T-cell (primary cell): ENCODE measurements at regions not wholly inside any gene's neighbourhood (a gene's known extent, or its start where the extent isn't known, plus 50 kb on each side); places are given as distances from the start of the nearest gene placed in this dataset.

Experiments
- ATAC-seq, 4 experiments: fragments of 200-7000 bp in 3 of 4; fragments of 150-1000 bp in 1 of 4; cut with Tn5 transposase; replicated peaks in 1 of 4; 1 replicate in 3 of 4; 2 replicates in 1 of 4; pipeline ENCODE4 v1.10.0; 2021; ENCODE audit warnings: moderate library complexity in 3 of 4, mild to moderate bottlenecking in 2 of 4, moderate number of reproducible peaks in 1 of 4
- CTCF ChIA-PET, 2 donors: fragments of 300-600 bp; sonication (Branson Sonifier 250); formaldehyde crosslinking; loops; one replicate each; lab custom pipeline; 2022; ENCODE audit warnings: antibody characterized with exemption in 2 of 2; lab: Charles Lee
- POLR2A ChIA-PET, 2 donors: fragments of 300-600 bp; sonication (Branson Sonifier 250); formaldehyde crosslinking; loops; one replicate each; lab custom pipeline; 2022; ENCODE audit warnings: antibody characterized with exemption in 2 of 2; lab: Charles Lee
- DNase-seq, 35 experiments: peaks; one replicate each; pipeline versions ENCODE4 v3.0.0 to v3.0.0-alpha.2; 2013 to 2023
- H3K27ac ChIP-seq: one replicate; pipeline ENCODE4 v1.5.1; 2013; ENCODE audit warnings: low read length
- H3K27me3 ChIP-seq, 2 experiments: replicated peaks in 1 of 2; 1 replicate in 1 of 2; 2 replicates in 1 of 2; pipeline versions ENCODE4 v1.6.1 to v1.7.0; 2013; ENCODE audit warnings: low read length in 1 of 2, mixed read lengths in 1 of 2; ENCODE audit not compliant: control insufficient read depth in 2 of 2, insufficient read depth in 2 of 2; ENCODE audit errors: extremely low read depth in 1 of 2
- H3K36me3 ChIP-seq, 2 donors: 1 replicate in 1 of 2; 2 replicates in 1 of 2; pipeline versions ENCODE4 v1.6.1 to v1.7.0; 2013; ENCODE audit warnings: low read length in 1 of 2; ENCODE audit not compliant: control insufficient read depth in 2 of 2, insufficient read depth in 1 of 2; ENCODE audit errors: extremely low read depth in 1 of 2
- H3K4me1 ChIP-seq, 2 experiments: 1 replicate in 1 of 2; 2 replicates in 1 of 2; pipeline versions ENCODE4 v1.6.1 to v1.7.0; 2013; ENCODE audit warnings: low read length in 2 of 2, mixed read lengths in 1 of 2; ENCODE audit not compliant: insufficient read depth in 2 of 2, control insufficient read depth in 1 of 2; ENCODE audit errors: extremely low read depth in 1 of 2
- H3K4me3 ChIP-seq, 2 donors: 1 replicate in 1 of 2; 2 replicates in 1 of 2; pipeline versions ENCODE4 v1.5.1 to v1.7.0; 2013; ENCODE audit warnings: mild to moderate bottlenecking in 2 of 2, low read length in 1 of 2, moderate library complexity in 1 of 2; ENCODE audit not compliant: control insufficient read depth in 1 of 2; ENCODE audit errors: extremely low read depth in 1 of 2
- H3K9me3 ChIP-seq: 2 replicates; pipeline ENCODE4 v1.7.0; 2013
- H3K27ac Mint-ChIP-seq, 2 donors: one replicate each; pipeline ENCODE4 v1.8.0; 2020 to 2021; ENCODE audit warnings: mild to moderate bottlenecking in 2 of 2, mixed read lengths in 2 of 2
- H3K27me3 Mint-ChIP-seq, 2 donors: one replicate each; pipeline ENCODE4 v1.8.0; 2021 to 2022; ENCODE audit warnings: mixed read lengths in 2 of 2
- H3K36me3 Mint-ChIP-seq: one replicate; pipeline ENCODE4 v1.8.0; 2021; ENCODE audit warnings: mixed read lengths
- H3K4me1 Mint-ChIP-seq, 3 donors: one replicate each; pipeline ENCODE4 v1.8.0; 2020 to 2022; ENCODE audit warnings: mixed read lengths in 3 of 3, mild to moderate bottlenecking in 1 of 3
- H3K4me3 Mint-ChIP-seq, 3 donors: one replicate each; pipeline ENCODE4 v1.8.0; 2020 to 2022; ENCODE audit warnings: mild to moderate bottlenecking in 3 of 3, mixed read lengths in 3 of 3, moderate library complexity in 3 of 3
- H3K9me3 Mint-ChIP-seq, 3 donors: one replicate each; pipeline ENCODE4 v1.8.0; 2020 to 2022; ENCODE audit warnings: mixed read lengths in 3 of 3
- whole genome bisulfite sequencing: methylation state at CpG from one replicate; pipeline ENCODE4 v1.1.5; 2013; ENCODE audit warnings: missing lambda C conversion rate; ENCODE audit not compliant: insufficient coverage; 5-methylcytosine and 5-hydroxymethylcytosine counted together

- no peaks in the 10 kb centered on the region for H3K4me1 ChIP-seq
- H3K4me1 Mint-ChIP-seq: no peaks in the 10 kb centered on the region
- H3K9me3 Mint-ChIP-seq: peaks cover 0 to 10% (median 8%) of the 10 kb centered on the region in 3 donors
- H3K36me3 ChIP-seq: no peaks in the 10 kb centered on the region
- WGBS: 82% methylated on average over 9 of the region's 12 CpGs
- H3K27ac ChIP-seq: no peak overlapping the region
- ChIA-PET POLR2A (no interaction called here), CTCF (no interaction called here)
- H3K27me3 ChIP-seq: peaks cover 0 to 7% of the 10 kb centered on the region in 2 experiments
- no peak overlapping the region for H3K27ac Mint-ChIP-seq
- no peaks in the 10 kb centered on the region for H3K9me3 ChIP-seq
- peaks cover 0 to 11% of the 10 kb centered on the region in 2 donors for H3K27me3 Mint-ChIP-seq
- H3K4me3 ChIP-seq: no peak overlapping the region
- DNase-seq: no peak
- no peak for ATAC-seq
- no peak overlapping the region for H3K4me3 Mint-ChIP-seq
- peaks cover 3% of the 10 kb centered on the region for H3K36me3 Mint-ChIP-seq
These were observed 117.7 kb upstream of the FRMD4A start for GRCh38 chr10:14448197-14448990.

GRCh38 chr10:14447094-14447839 lies 116.5 kb upstream of the FRMD4A start:
- CTCF ChIA-PET: no interaction called here
- peaks cover 0 to 13% of the 10 kb centered on the region in 2 donors for H3K27me3 Mint-ChIP-seq
- POLR2A ChIA-PET: no interaction called here

GRCh38 chr10:14439451-14440259 lies 108.9 kb upstream of the FRMD4A start:
- H3K27ac Mint-ChIP-seq: no peak overlapping the region
- Histone ChIP-seq H3K9me3 (no peaks in the 10 kb centered on the region), H3K27ac (no peak overlapping the region), H3K4me1 (no peaks in the 10 kb centered on the region), H3K27me3 (peaks cover 0 to 3% of the 10 kb centered on the region in 2 experiments), H3K4me3 (no peak overlapping the region), H3K36me3 (no peaks in the 10 kb centered on the region)
- peaks cover 8 to 12% of the 10 kb centered on the region in 2 donors for H3K27me3 Mint-ChIP-seq
- WGBS: 65% methylated on average over 6 of the region's 8 CpGs
- DNase-seq (no peak), ATAC-seq (no peak)
- no peaks in the 10 kb centered on the region for H3K9me3 Mint-ChIP-seq
- POLR2A ChIA-PET: no interaction called here
- no peaks in the 10 kb centered on the region for H3K36me3 Mint-ChIP-seq
- CTCF ChIA-PET: no interaction called here
- no peak overlapping the region for H3K4me3 Mint-ChIP-seq
- H3K4me1 Mint-ChIP-seq: no peaks in the 10 kb centered on the region

More at GRCh38 chr10:14447094-14447839, 116.5 kb upstream of the FRMD4A start:
- Histone ChIP-seq H3K27me3 (peaks cover 0 to 4% of the 10 kb centered on the region in 2 experiments), H3K4me1 (no peaks in the 10 kb centered on the region), H3K4me3 (no peak overlapping the region), H3K27ac (no peak overlapping the region), H3K9me3 (no peaks in the 10 kb centered on the region), H3K36me3 (no peaks in the 10 kb centered on the region)
- H3K36me3 Mint-ChIP-seq: peaks cover 3% of the 10 kb centered on the region
- H3K9me3 Mint-ChIP-seq: peaks cover 0 to 10% (median 8%) of the 10 kb centered on the region in 3 donors
- H3K27ac Mint-ChIP-seq: no peak overlapping the region
- ATAC-seq (no peak), DNase-seq (no peak)
- H3K4me3 Mint-ChIP-seq: no peak overlapping the region
- WGBS: 94% methylated on average over 2 of the region's 10 CpGs
- H3K4me1 Mint-ChIP-seq: no peaks in the 10 kb centered on the region

- POLR2A ChIA-PET: no interaction called here
- Mint-ChIP-seq H3K27me3 (peaks cover 8 to 14% of the 10 kb centered on the region in 2 donors), H3K4me3 (no peak overlapping the region)
These were observed 107.9 kb upstream of the FRMD4A start for GRCh38 chr10:14438576-14438975.

GRCh38 chr10:14438057-14438456 lies 107.3 kb upstream of the FRMD4A start:
- Histone ChIP-seq H3K27ac (no peak overlapping the region), H3K9me3 (no peaks in the 10 kb centered on the region), H3K36me3 (no peaks in the 10 kb centered on the region), H3K4me3 (no peak overlapping the region), H3K27me3 (peaks cover 0 to 3% of the 10 kb centered on the region in 2 experiments), H3K4me1 (no peaks in the 10 kb centered on the region)
- ATAC-seq (no peak), DNase-seq (no peak)
- peaks cover 8 to 14% of the 10 kb centered on the region in 2 donors for H3K27me3 Mint-ChIP-seq
- WGBS: no CpG with 5 or more reads among the region's 1 CpG
- no peaks in the 10 kb centered on the region for H3K9me3 Mint-ChIP-seq
- H3K4me1 Mint-ChIP-seq: no peaks in the 10 kb centered on the region
- no peak overlapping the region for H3K4me3 Mint-ChIP-seq
- CTCF ChIA-PET: no interaction called here
- no peak overlapping the region for H3K27ac Mint-ChIP-seq
- no peaks in the 10 kb centered on the region for H3K36me3 Mint-ChIP-seq
- POLR2A ChIA-PET: no interaction called here

More at GRCh38 chr10:14438576-14438975, 107.9 kb upstream of the FRMD4A start:
- CTCF ChIA-PET: no interaction called here
- H3K9me3 ChIP-seq: no peaks in the 10 kb centered on the region
- no peaks in the 10 kb centered on the region for H3K4me1 Mint-ChIP-seq
- no peaks in the 10 kb centered on the region for H3K9me3 Mint-ChIP-seq
- H3K4me1 ChIP-seq: no peaks in the 10 kb centered on the region
- no peaks in the 10 kb centered on the region for H3K36me3 Mint-ChIP-seq
- peaks cover 0 to 3% of the 10 kb centered on the region in 2 experiments for H3K27me3 ChIP-seq
- DNase-seq (no peak), ATAC-seq (no peak)
- no peak overlapping the region for H3K4me3 ChIP-seq
- no peak overlapping the region for H3K27ac ChIP-seq
- H3K27ac Mint-ChIP-seq: no peak overlapping the region
- WGBS: 100% methylated on average over 2 of the region's 7 CpGs
- no peaks in the 10 kb centered on the region for H3K36me3 ChIP-seq

GRCh38 chr10:14435976-14436632 lies 105.4 kb upstream of the FRMD4A start:
- DNase-seq: no peak
- no peak for ATAC-seq
- H3K36me3 ChIP-seq: no peaks in the 10 kb centered on the region
- ChIA-PET CTCF (no interaction called here), POLR2A (no interaction called here)
- WGBS: 50% methylated on average over 1 of the region's 7 CpGs
- H3K27me3 Mint-ChIP-seq: peaks cover 6 to 11% of the 10 kb centered on the region in 2 donors
- H3K9me3 Mint-ChIP-seq: no peaks in the 10 kb centered on the region
- no peaks in the 10 kb centered on the region for H3K4me1 ChIP-seq
- peaks cover 0 to 3% of the 10 kb centered on the region in 2 experiments for H3K27me3 ChIP-seq
- no peak overlapping the region for H3K27ac Mint-ChIP-seq
- H3K4me3 ChIP-seq: no peak overlapping the region
- H3K36me3 Mint-ChIP-seq: no peaks in the 10 kb centered on the region
- no peak overlapping the region for H3K27ac ChIP-seq
- no peak overlapping the region for H3K4me3 Mint-ChIP-seq
- no peaks in the 10 kb centered on the region for H3K4me1 Mint-ChIP-seq
- H3K9me3 ChIP-seq: no peaks in the 10 kb centered on the region
